OCI-LY3 (cell line): ENCODE measurements at regions not wholly inside any gene's neighbourhood (a gene's known extent, or its start where the extent isn't known, plus 50 kb on each side); places are given as distances from the start of the nearest gene placed in this dataset.

Experiments
- H2AFZ ChIP-seq: fragments of 200-600, 300-600 bp; shearing (Covaris generic); 2 replicates; pipeline ENCODE4 v1.6.0; 2014; ENCODE audit warnings: antibody characterized with exemption, low read depth, low read length
- H3K27ac ChIP-seq: fragments of 200-600, 300-600 bp; sonication (generic); 2 replicates; pipeline ENCODE4 v1.5.1; 2014; ENCODE audit warnings: mild to moderate bottlenecking, low read length, moderate library complexity, mixed read lengths
- H3K27me3 ChIP-seq: fragments of 200-600, 300-600 bp; sonication (generic); 2 replicates; pipeline ENCODE4 v1.6.1; 2014; ENCODE audit warnings: low read depth, low read length, mixed read lengths
- H3K36me3 ChIP-seq: fragments of 200-600, 300-600 bp; sonication (generic); replicated peaks from 2 replicates; pipeline ENCODE3; 2014; ENCODE audit warnings: low read depth, low read length, mixed read lengths
- H3K4me1 ChIP-seq: fragments of 300-600, 200-600 bp; sonication (generic); 2 replicates; pipeline ENCODE4 v1.6.1; 2014; ENCODE audit warnings: low read length, mixed read lengths
- H3K4me2 ChIP-seq: fragments of 200-600, 300-600 bp; sonication (generic); 2 replicates; pipeline ENCODE4 v1.6.1; 2014; ENCODE audit warnings: low read length, mixed read lengths
- H3K4me3 ChIP-seq: fragments of 300-600, 200-600 bp; sonication (generic); 2 replicates; pipeline ENCODE4 v1.5.1; 2014; ENCODE audit warnings: antibody characterized with exemption, mild to moderate bottlenecking, low read length, moderate library complexity
- H3K79me2 ChIP-seq: fragments of 300-600, 200-600 bp; shearing (Covaris generic); 2 replicates; pipeline ENCODE4 v1.6.1; 2014; ENCODE audit warnings: mild to moderate bottlenecking, low read length, mixed read lengths
- H3K9ac ChIP-seq: fragments of 300-600, 200-600 bp; shearing (Covaris generic); 2 replicates; pipeline ENCODE4 v1.6.0; 2014; ENCODE audit warnings: mild to moderate bottlenecking, low read length, moderate library complexity
- H3K9me3 ChIP-seq: fragments of 200-600, 300-600 bp; shearing (Covaris generic); 2 replicates; pipeline ENCODE4 v1.6.1; 2014; ENCODE audit warnings: low read length, mixed read lengths; ENCODE audit not compliant: insufficient read depth
- H4K20me1 ChIP-seq: fragments of 200-600, 300-600 bp; sonication (generic); 2 replicates; pipeline ENCODE4 v1.6.1; 2016; ENCODE audit warnings: low read length, mixed read lengths; ENCODE audit not compliant: insufficient read depth
- CTCF ChIP-seq: fragments of 200-600, 300-600 bp; sonication (generic); IDR thresholded peaks from 2 replicates; pipeline ENCODE4 v1.5.1; 2014; ENCODE audit warnings: antibody characterized with exemption, low read length, low read depth
- EZH2phosphoT487 ChIP-seq: fragments of 200-600 bp; shearing (Covaris generic); IDR thresholded peaks from 2 replicates; pipeline ENCODE4 v1.6.1; 2018; ENCODE audit warnings: antibody characterized with exemption, mixed run types, low read depth

DNA sequence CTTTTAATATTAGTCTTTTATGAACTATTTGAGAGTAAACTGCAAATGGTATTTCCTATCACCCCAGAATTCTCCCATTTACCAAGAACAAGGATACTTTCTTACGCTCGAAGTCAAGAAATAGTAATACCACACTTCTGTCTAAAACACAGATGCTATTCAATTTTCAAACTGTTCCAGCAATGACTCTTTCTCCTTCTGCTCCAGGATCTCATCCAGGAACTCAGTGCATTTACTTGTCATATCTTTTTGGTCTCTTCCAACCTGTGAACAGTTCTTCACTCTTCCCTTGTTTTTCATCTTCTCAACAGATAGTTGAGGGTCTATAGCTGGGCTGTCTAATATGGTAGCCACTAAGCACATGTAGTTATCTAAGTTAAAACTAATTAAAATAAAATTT lies 87.1 kb upstream of the GAP43 start:
- no peaks in the 10 kb centered on the region for H4K20me1 ChIP-seq
- H3K9ac ChIP-seq: no peak overlapping the region
- H3K79me2 ChIP-seq: no peaks in the 10 kb centered on the region
- no peak overlapping the region for H3K4me2 ChIP-seq
- TF ChIP-seq EZH2phosphoT487: no peak
- no peak for TF ChIP-seq CTCF
- no peaks in the 10 kb centered on the region for H3K36me3 ChIP-seq
- H3K4me1 ChIP-seq: peaks cover 6% of the 10 kb centered on the region
- no peak overlapping the region for H3K27ac ChIP-seq
- no peak overlapping the region for H3K4me3 ChIP-seq
- H3K9me3 ChIP-seq: no peaks in the 10 kb centered on the region
- H3K27me3 ChIP-seq: no peaks in the 10 kb centered on the region
- H2AFZ ChIP-seq: no peak overlapping the region

DNA sequence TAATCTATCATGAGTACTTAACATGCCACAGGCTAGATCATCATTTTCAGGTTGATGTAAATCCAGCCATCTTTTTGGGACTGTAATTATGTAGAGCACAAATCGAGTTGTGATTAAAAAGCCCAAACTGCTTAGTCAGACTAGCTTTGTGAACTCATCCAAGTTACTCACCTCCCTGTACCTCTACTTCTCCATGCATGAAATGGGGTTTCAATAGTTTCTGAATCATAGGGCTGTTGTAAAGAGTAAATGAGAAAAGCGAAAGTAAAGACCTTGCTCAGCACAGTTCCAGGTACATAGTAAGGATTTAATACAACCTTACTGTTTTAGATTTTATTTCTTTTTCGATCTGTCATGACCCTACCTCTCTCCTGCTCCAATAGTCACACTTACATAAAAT lies 85.6 kb upstream of the GAP43 start:
- Histone ChIP-seq H3K4me1 (peaks cover 6% of the 10 kb centered on the region), H2AFZ (peak overlapping the region; percentile 94)

DNA sequence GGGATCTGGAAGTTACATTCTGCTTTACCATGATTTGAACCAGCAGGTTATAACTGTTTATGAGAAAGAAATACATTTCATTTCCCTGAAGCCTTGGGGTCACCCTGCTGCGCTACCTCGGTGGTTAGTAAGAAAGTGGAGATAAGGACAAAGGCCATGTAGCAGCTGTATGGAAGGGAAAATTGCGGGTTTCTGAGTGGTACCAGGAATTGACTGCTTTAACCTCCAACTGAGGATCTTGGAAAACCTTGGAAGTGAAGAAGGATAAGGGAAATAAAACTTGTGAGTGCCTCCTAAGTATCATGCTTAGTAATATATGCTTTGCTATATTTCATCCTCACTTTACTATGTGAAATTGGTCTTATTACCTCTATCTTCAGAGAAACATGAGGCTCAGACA lies 76.1 kb upstream of the GAP43 start:
- Histone ChIP-seq H3K9ac (no peak overlapping the region), H4K20me1 (no peaks in the 10 kb centered on the region), H3K4me3 (no peak overlapping the region), H3K27ac (no peak overlapping the region), H3K4me1 (no peaks in the 10 kb centered on the region), H3K9me3 (no peaks in the 10 kb centered on the region), H3K4me2 (no peak overlapping the region), H3K27me3 (no peaks in the 10 kb centered on the region), H3K36me3 (no peaks in the 10 kb centered on the region), H2AFZ (no peak overlapping the region), H3K79me2 (no peaks in the 10 kb centered on the region)
- no peak for TF ChIP-seq EZH2phosphoT487
- no peak for TF ChIP-seq CTCF

More for the DNA sequence above, 85.6 kb upstream of the GAP43 start:
- Histone ChIP-seq H3K79me2 (no peaks in the 10 kb centered on the region), H3K9me3 (no peaks in the 10 kb centered on the region), H3K9ac (peak overlapping the region; percentile 12; the same call in 1 of the 2 replicates), H3K4me3 (peak overlapping the region; percentile 48), H3K27ac (no peak overlapping the region), H3K4me2 (peak overlapping the region; percentile 61), H3K27me3 (no peaks in the 10 kb centered on the region), H3K36me3 (no peaks in the 10 kb centered on the region), H4K20me1 (no peaks in the 10 kb centered on the region)
- TF ChIP-seq EZH2phosphoT487 (no peak), CTCF (no peak)

DNA sequence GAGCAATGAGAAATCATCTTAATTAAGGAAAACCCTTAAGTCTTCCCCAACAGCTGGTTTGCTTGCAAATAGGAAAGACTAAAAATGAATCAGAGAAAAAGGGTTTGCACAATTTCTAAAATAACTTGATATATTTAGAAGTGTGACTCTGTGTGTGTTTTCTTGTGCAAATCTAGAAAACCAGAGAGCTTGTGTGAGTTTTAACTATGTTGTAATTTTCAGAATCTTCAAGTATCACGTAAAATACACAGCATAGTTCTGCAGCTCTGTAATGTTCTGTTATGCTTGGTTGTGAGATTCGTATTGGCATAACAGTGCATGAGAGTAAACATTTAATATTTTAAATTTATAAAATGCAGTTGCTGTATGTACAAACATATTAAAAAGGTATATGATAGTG lies 74.7 kb upstream of the GAP43 start:
- H3K27ac ChIP-seq: no peak overlapping the region
- H3K4me1 ChIP-seq: no peaks in the 10 kb centered on the region
- no peaks in the 10 kb centered on the region for H3K36me3 ChIP-seq
- H2AFZ ChIP-seq: no peak overlapping the region
- no peaks in the 10 kb centered on the region for H3K27me3 ChIP-seq
- H3K9me3 ChIP-seq: no peaks in the 10 kb centered on the region
- no peak overlapping the region for H3K9ac ChIP-seq
- no peak overlapping the region for H3K4me3 ChIP-seq
- TF ChIP-seq CTCF (no peak), EZH2phosphoT487 (no peak)
- H3K4me2 ChIP-seq: no peak overlapping the region
- no peaks in the 10 kb centered on the region for H3K79me2 ChIP-seq
- H4K20me1 ChIP-seq: no peaks in the 10 kb centered on the region
